HepG2 (cell line): ENCODE measurements at regions not wholly inside any gene's neighbourhood (a gene's known extent, or its start where the extent isn't known, plus 50 kb on each side); places are given as distances from the start of the nearest gene placed in this dataset.

Experiments
- ATAC-seq: fragments of 200-7000 bp; cut with Tn5 transposase; 3 replicates; pipeline ENCODE4 v1.9.1; 2020; ENCODE audit warnings: mild to moderate bottlenecking, moderate library complexity
- BruUV-seq: library from RNA; stranded (reverse); fragments of 400-500 nt; replicated peaks from 2 replicates; lab custom pipeline; 2021; lab: Mats Ljungman, UMichigan
- CTCF ChIA-PET: fragments of 300-600 bp; formaldehyde crosslinking; extraction: SDS; loops from one replicate; lab custom pipeline; 2021; ENCODE audit warnings: low total read pairs, inconsistent platforms, low intra/inter-chr PET ratio; lab: Yijun Ruan, JAX
- POLR2A ChIA-PET: fragments of 350-600 bp; sonication (Branson Sonifier 250); formaldehyde crosslinking; loops from one replicate; lab custom pipeline; 2020; ENCODE audit warnings: antibody characterized with exemption, inconsistent platforms; lab: Yijun Ruan, JAX
- DNase-seq: peaks from one replicate; pipeline ENCODE4 v3.0.0-alpha.2; 2015; ENCODE audit warnings: low spot score
- FAIRE-seq: peaks from 3 replicates; lab custom pipeline; 2011; peaks lifted over from hg19 to GRCh38; lab: Jason Lieb, UNC
- H2AFZ ChIP-seq: one replicate; pipeline ENCODE4 v1.6.1; 2011; ENCODE audit warnings: low read length, inconsistent platforms
- H3K27ac ChIP-seq: fragments of 300-600 bp; 3 replicates; pipeline ENCODE4 v1.8.0; 2011; ENCODE audit warnings: mixed run types, mild to moderate bottlenecking, mixed read lengths, low read length, inconsistent platforms; ENCODE audit not compliant: insufficient read depth; ENCODE audit errors: extremely low read length
- H3K27me3 ChIP-seq, 2 experiments: fragments of 200-600 bp in 1 of 2; 2 replicates in 1 of 2; 3 replicates in 1 of 2; pipeline versions ENCODE4 v1.6.0 to v1.8.0; 2011; ENCODE audit warnings: low read length in 2 of 2, mild to moderate bottlenecking in 2 of 2, moderate library complexity in 2 of 2, inconsistent platforms in 1 of 2; ENCODE audit not compliant: insufficient read depth in 2 of 2, control insufficient read depth in 1 of 2
- H3K36me3 ChIP-seq, 2 experiments: fragments of 200-600 bp in 1 of 2; replicated peaks in 1 of 2; 2 replicates in 1 of 2; 3 replicates in 1 of 2; pipeline versions ENCODE4 v1.5.1 to v1.8.0; 2011; ENCODE audit warnings: low read length in 2 of 2, inconsistent platforms in 1 of 2; ENCODE audit not compliant: insufficient read depth in 2 of 2, control insufficient read depth in 1 of 2
- H3K4me1 ChIP-seq: 2 replicates; pipeline ENCODE4 v1.5.1; 2012; ENCODE audit warnings: low read length, inconsistent platforms; ENCODE audit not compliant: insufficient read depth
- H3K4me2 ChIP-seq: 2 replicates; pipeline ENCODE4 v1.6.0; 2011; ENCODE audit warnings: low read depth, low read length, inconsistent platforms
- H3K4me3 ChIP-seq, 3 experiments: fragments of 200-600 bp in 1 of 3; sonication (generic), shearing (Covaris generic) in 1 of 3; replicated peaks in 1 of 3; 2 replicates each; pipeline ENCODE4 v1.5.1; 2011 to 2016; ENCODE audit warnings: low read length in 3 of 3, inconsistent platforms in 2 of 3, low read depth in 2 of 3, mild to moderate bottlenecking in 2 of 3, control low read depth in 1 of 3, mixed read lengths in 1 of 3; ENCODE audit not compliant: insufficient read depth in 1 of 3
- H3K79me2 ChIP-seq: one replicate; pipeline ENCODE4 v1.6.1; 2011; ENCODE audit warnings: low read length, inconsistent platforms; ENCODE audit not compliant: insufficient read depth
- H3K9ac ChIP-seq: 2 replicates; pipeline ENCODE4 v1.6.0; 2011; ENCODE audit warnings: mild to moderate bottlenecking, low read depth, low read length, inconsistent platforms; ENCODE audit not compliant: insufficient read depth
- H3K9me3 ChIP-seq: 2 replicates; pipeline ENCODE4 v1.5.1; 2012; ENCODE audit warnings: mild to moderate bottlenecking, low read length
- H4K20me1 ChIP-seq: 2 replicates; pipeline ENCODE4 v1.6.0; 2011; ENCODE audit warnings: inconsistent platforms, mild to moderate bottlenecking, low read length, moderate library complexity; ENCODE audit not compliant: insufficient read depth
- ATF7 ChIP-seq, 2 experiments: fragments of 450-650 bp in 1 of 2; sonication (generic) in 1 of 2; formaldehyde crosslinking in 1 of 2; IDR thresholded peaks; 2 replicates each; pipeline versions ENCODE4 v1.4.0 to v1.6.1; 2016 to 2020; ENCODE audit warnings: antibody characterized with exemption in 1 of 2, mild to moderate bottlenecking in 1 of 2, missing genetic modification reagents in 1 of 2
- CEBPB ChIP-seq: IDR thresholded peaks from 2 replicates; pipeline ENCODE4 v1.6.1; 2011; ENCODE audit warnings: low read depth, low read length, improper control_type of control experiment, borderline replicate concordance
- IRF2 ChIP-seq: IDR thresholded peaks from 2 replicates; pipeline ENCODE4 v1.6.1; 2018; ENCODE audit warnings: missing genetic modification reagents, missing compliant biosample characterization
- KDM3A ChIP-seq: IDR thresholded peaks from 2 replicates; pipeline ENCODE4 v1.6.1; 2018; ENCODE audit warnings: low read depth, missing compliant biosample characterization
- KLF6 ChIP-seq: IDR thresholded peaks from 2 replicates; pipeline ENCODE4 v1.8.0; 2016; ENCODE audit warnings: missing biosample characterization, missing genetic modification reagents
- MAFF ChIP-seq: IDR thresholded peaks from 2 replicates; pipeline ENCODE4 v1.6.1; 2011; ENCODE audit warnings: low read depth, low read length, improper control_type of control experiment
- MIER2 ChIP-seq: IDR thresholded peaks from 2 replicates; pipeline ENCODE4 v1.6.1; 2016; ENCODE audit warnings: missing biosample characterization, missing genetic modification reagents
- NCOA1 ChIP-seq: sonication (generic); formaldehyde crosslinking; IDR thresholded peaks from 2 replicates; pipeline ENCODE4 v1.9.0; 2021; ENCODE audit warnings: missing genetic modification reagents
- NR2C2 ChIP-seq: sonication (generic); formaldehyde crosslinking; IDR thresholded peaks from 2 replicates; pipeline ENCODE4 v1.4.0; 2020; ENCODE audit warnings: missing genetic modification reagents, mild to moderate bottlenecking, moderate library complexity, borderline replicate concordance
- PRPF4 ChIP-seq: fragments of 200-400 bp; formaldehyde crosslinking; IDR thresholded peaks from 2 replicates; pipeline ENCODE4 v1.6.1; 2016; ENCODE audit warnings: low read length, low read depth; ENCODE audit not compliant: poor library complexity, severe bottlenecking
- TAF1 ChIP-seq: sonication (generic); formaldehyde crosslinking; IDR thresholded peaks from 2 replicates; pipeline ENCODE4 v1.4.0; 2020; ENCODE audit warnings: missing genetic modification reagents
- YEATS4 ChIP-seq: sonication (generic); formaldehyde crosslinking; IDR thresholded peaks from 2 replicates; pipeline ENCODE4 v1.4.0; 2020; ENCODE audit warnings: missing genetic modification reagents, borderline replicate concordance
- ZC3H4 ChIP-seq: sonication (generic); formaldehyde crosslinking; IDR thresholded peaks from 2 replicates; pipeline ENCODE4 v1.4.0; 2020; ENCODE audit warnings: missing genetic modification reagents, borderline replicate concordance
- ZNF563 ChIP-seq: sonication (generic); formaldehyde crosslinking; IDR thresholded peaks from 2 replicates; pipeline ENCODE4 v1.8.0; 2022; ENCODE audit warnings: mild to moderate bottlenecking, moderate library complexity, missing genetic modification reagents
- ZNF614 ChIP-seq: IDR thresholded peaks from 2 replicates; pipeline ENCODE4 v1.6.1; 2018; ENCODE audit warnings: missing biosample characterization, missing genetic modification reagents, inconsistent platforms, borderline replicate concordance
- WGBS: methylation state at CpG from one replicate; pipeline ENCODE4 v1.1.6; 2017; ENCODE audit warnings: low lambda C conversion rate; 5-methylcytosine and 5-hydroxymethylcytosine counted together
- in situ Hi-C: cut with HindIII; loops from 2 replicates; pipeline ENCODE4 v1.10.0; 2017; ENCODE audit warnings: low pct_unique_long_range_greater_than_20kb; ENCODE audit not compliant: extremely low pct_ligation_motif_present
- intact Hi-C: fragments of 100-400 bp; cut with micrococcal nuclease; formaldehyde crosslinking; loops from one replicate; pipeline ENCODE4 v1.10.0; 2022; ENCODE audit not compliant: unreplicated experiment
- TF ChIP-seq, protein P1 (sequence below): sonication (generic); formaldehyde crosslinking; IDR thresholded peaks from 2 replicates; pipeline ENCODE4 v1.9.0; 2021; ENCODE audit warnings: missing genetic modification reagents, mild to moderate bottlenecking, borderline replicate concordance
- TF ChIP-seq, protein P2 (sequence below): sonication (generic); formaldehyde crosslinking; IDR thresholded peaks from 2 replicates; pipeline ENCODE4 v1.8.0; 2022; ENCODE audit warnings: missing genetic modification reagents, mild to moderate bottlenecking, inconsistent platforms, borderline replicate concordance
- TF ChIP-seq, protein P3 (sequence below): sonication (generic); formaldehyde crosslinking; IDR thresholded peaks from 2 replicates; pipeline ENCODE4 v1.4.0; 2020; ENCODE audit warnings: mild to moderate bottlenecking, missing genetic modification reagents

DNA sequence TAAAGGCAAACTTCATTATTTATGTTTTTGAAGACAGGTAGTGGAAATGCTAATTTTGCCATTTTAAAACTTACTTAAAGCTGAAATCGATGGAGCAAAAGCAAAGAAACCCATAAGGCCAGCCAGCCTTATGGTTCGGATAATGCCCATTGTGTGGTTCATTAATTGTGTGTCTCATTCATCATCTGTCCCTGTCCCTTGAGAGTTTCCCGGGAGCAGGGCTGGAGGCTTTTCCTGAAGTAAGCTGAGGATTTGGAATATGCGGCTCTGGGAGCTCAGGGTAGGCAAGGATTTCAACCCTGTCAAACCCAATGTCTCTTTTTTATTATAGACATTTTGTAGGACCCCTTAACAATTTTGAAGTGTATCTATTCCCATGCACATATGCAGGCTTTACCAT, 790.0 kb upstream of the KIRREL3 start:
- no peaks in the 10 kb centered on the region for H3K79me2 ChIP-seq
- no peak overlapping the region for H2AFZ ChIP-seq
- 19% methylated on average over 4 of the region's 4 CpGs for WGBS
- DNase-seq (no peak), FAIRE-seq (no peak), ATAC-seq (no peak)
- H4K20me1 ChIP-seq = no peaks in the 10 kb centered on the region
- H3K9ac ChIP-seq = no peak overlapping the region
- ChIA-PET CTCF (no interaction called here), POLR2A (no interaction called here)
- H3K27ac ChIP-seq = no peak overlapping the region
- no peaks in the 10 kb centered on the region for H3K4me1 ChIP-seq
- H3K36me3 ChIP-seq = no peaks in the 10 kb centered on the region
- H3K4me2 ChIP-seq = no peak overlapping the region
- TF ChIP-seq KLF6 (no peak), ATF7 (IDR thresholded peaks at IDR 0.05) (no peak), ATF7 (CRISPR knock-in tag; IDR thresholded peaks at IDR 0.05) (no peak), ZNF614 (no peak), PRPF4 (no peak), ZNF563 (no peak), YEATS4 (no peak), NCOA1 (CRISPR knock-in tag) (no peak), ZC3H4 (no peak), NR2C2 (CRISPR knock-in tag) (no peak), MIER2 (CRISPR knock-in tag) (no peak), TAF1 (CRISPR knock-in tag) (no peak), MAFF (no peak), KDM3A (CRISPR knock-in tag) (no peak), IRF2 (CRISPR knock-in tag) (no peak), CEBPB (no peak)
- TF ChIP-seq, protein P1, sequence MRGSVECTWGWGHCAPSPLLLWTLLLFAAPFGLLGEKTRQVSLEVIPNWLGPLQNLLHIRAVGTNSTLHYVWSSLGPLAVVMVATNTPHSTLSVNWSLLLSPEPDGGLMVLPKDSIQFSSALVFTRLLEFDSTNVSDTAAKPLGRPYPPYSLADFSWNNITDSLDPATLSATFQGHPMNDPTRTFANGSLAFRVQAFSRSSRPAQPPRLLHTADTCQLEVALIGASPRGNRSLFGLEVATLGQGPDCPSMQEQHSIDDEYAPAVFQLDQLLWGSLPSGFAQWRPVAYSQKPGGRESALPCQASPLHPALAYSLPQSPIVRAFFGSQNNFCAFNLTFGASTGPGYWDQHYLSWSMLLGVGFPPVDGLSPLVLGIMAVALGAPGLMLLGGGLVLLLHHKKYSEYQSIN (CRISPR knock-in tag) = no peak
- TF ChIP-seq, protein P2, sequence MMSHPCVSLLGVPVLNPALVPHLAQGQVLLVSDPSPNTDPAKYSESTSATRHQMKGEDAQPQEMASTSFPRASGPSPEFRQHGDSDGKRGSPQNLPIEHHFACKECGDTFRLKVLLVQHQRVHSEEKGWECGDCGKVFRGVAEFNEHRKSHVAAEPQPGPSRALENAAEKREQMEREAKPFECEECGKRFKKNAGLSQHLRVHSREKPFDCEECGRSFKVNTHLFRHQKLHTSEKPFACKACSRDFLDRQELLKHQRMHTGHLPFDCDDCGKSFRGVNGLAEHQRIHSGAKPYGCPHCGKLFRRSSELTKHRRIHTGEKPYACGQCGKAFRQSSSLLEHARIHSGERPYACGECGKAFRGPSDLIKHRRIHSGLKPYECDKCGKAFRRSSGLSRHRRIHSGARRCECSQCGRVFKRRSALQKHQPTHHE = no peak
- TF ChIP-seq, protein P3, sequence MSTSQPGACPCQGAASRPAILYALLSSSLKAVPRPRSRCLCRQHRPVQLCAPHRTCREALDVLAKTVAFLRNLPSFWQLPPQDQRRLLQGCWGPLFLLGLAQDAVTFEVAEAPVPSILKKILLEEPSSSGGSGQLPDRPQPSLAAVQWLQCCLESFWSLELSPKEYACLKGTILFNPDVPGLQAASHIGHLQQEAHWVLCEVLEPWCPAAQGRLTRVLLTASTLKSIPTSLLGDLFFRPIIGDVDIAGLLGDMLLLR = no peak
- H3K27me3 ChIP-seq = no peaks in the 10 kb centered on the region
- no TSS peak for BruUV-seq
- intact Hi-C loops = no loop called here
- H3K9me3 ChIP-seq = peaks cover 35% of the 10 kb centered on the region
- in situ Hi-C loops = no loop called here
- no peak overlapping the region for H3K4me3 ChIP-seq
